Prostate gland (tissue), 2 donors: ENCODE measurements at regions not wholly inside any gene's neighbourhood (a gene's known extent, or its start where the extent isn't known, plus 50 kb on each side); places are given as distances from the start of the nearest gene placed in this dataset.

Experiments used
- DNase-seq: peaks from one replicate; pipeline ENCODE4 v3.0.0-alpha.2; 2019; ENCODE audit warnings: low spot score
- H3K27ac ChIP-seq, 2 donors: fragments of 200-600 bp; sonication (generic); 2 replicates each; pipeline ENCODE4 v1.5.1; 2017 to 2019
- H3K27me3 ChIP-seq: fragments of 200-600 bp; sonication (generic); replicated peaks from 2 replicates; pipeline ENCODE4 v1.5.1; 2019; ENCODE audit not compliant: insufficient read depth
- H3K36me3 ChIP-seq, 2 donors: fragments of 200-600 bp; sonication (generic); 1 replicate in 1 of 2; 2 replicates in 1 of 2; pipeline versions ENCODE4 v1.5.1 to v1.8.1; 2017 to 2019
- H3K4me1 ChIP-seq: fragments of 200-600 bp; sonication (generic); replicated peaks from 2 replicates; pipeline ENCODE4 v1.5.1; 2019
- H3K4me3 ChIP-seq, 2 donors: fragments of 200-600 bp; sonication (generic); 2 replicates each; pipeline ENCODE4 v1.5.1; 2017 to 2019
- H3K9me3 ChIP-seq: fragments of 200-600 bp; sonication (generic); 2 replicates; pipeline ENCODE4 v1.5.1; 2017
- POLR2A ChIP-seq: fragments of 450-650 bp; IDR thresholded peaks from one replicate; pipeline ENCODE4 v1.6.1; 2016; ENCODE audit warnings: antibody characterized with exemption, mild to moderate bottlenecking
- POLR2AphosphoS5 ChIP-seq: sonication (generic); formaldehyde crosslinking; IDR thresholded peaks from one replicate; pipeline ENCODE4 v1.6.1; 2017; ENCODE audit warnings: antibody characterized with exemption
- WGBS: methylation state at CpG from one replicate; pipeline ENCODE4 v1.1.5; 2018; 5-methylcytosine and 5-hydroxymethylcytosine counted together
- intact Hi-C: fragments of 100-400 bp; cut with DNase I; formaldehyde crosslinking; loops from one replicate; pipeline ENCODE4 v1.14.2; 2022
- TF ChIP-seq, protein P1 (sequence below), 4 experiments: fragments of 200-600 bp in 2 of 4; fragments of 450-650 bp in 2 of 4; sonication (generic) in 2 of 4; IDR thresholded peaks; 1 replicate in 3 of 4; 2 replicates in 1 of 4; pipeline ENCODE4 v1.5.1; 2016 to 2019; ENCODE audit warnings: antibody characterized with exemption in 4 of 4, mild to moderate bottlenecking in 2 of 4, moderate library complexity in 2 of 4

DNA sequence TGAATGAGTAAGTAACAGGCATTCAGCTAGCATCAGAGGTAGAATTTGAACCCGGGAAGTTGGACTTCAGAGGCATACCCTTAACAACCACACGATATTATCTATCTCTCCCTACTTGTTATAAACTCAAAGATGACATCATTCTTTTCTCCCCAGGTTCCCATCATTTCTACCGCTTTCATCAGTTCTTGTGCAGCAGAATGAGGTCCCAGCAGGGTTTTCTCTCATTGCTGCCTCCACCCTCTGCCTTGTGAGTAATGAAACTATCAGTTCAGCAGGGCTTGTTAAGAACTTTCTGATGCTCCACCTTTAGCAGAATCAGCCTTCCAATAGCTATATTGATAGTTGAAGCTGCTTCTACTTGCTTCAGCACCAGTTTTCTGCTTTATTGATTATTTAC is 487.5 kb upstream of the KCNMB2 start:
- DNase-seq: no peak
- H3K9me3 ChIP-seq: no peaks in the 10 kb centered on the region
- no peak overlapping the region for H3K27ac ChIP-seq
- TF ChIP-seq POLR2A: no peak
- TF ChIP-seq, protein P1, sequence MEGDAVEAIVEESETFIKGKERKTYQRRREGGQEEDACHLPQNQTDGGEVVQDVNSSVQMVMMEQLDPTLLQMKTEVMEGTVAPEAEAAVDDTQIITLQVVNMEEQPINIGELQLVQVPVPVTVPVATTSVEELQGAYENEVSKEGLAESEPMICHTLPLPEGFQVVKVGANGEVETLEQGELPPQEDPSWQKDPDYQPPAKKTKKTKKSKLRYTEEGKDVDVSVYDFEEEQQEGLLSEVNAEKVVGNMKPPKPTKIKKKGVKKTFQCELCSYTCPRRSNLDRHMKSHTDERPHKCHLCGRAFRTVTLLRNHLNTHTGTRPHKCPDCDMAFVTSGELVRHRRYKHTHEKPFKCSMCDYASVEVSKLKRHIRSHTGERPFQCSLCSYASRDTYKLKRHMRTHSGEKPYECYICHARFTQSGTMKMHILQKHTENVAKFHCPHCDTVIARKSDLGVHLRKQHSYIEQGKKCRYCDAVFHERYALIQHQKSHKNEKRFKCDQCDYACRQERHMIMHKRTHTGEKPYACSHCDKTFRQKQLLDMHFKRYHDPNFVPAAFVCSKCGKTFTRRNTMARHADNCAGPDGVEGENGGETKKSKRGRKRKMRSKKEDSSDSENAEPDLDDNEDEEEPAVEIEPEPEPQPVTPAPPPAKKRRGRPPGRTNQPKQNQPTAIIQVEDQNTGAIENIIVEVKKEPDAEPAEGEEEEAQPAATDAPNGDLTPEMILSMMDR (IDR thresholded peaks at IDR 0.05): no peak
- TF ChIP-seq POLR2AphosphoS5: no peak
- no peak overlapping the region for H3K4me3 ChIP-seq
- intact Hi-C loops: no loop called here
- WGBS: 76% methylated on average over 3 of the region's 3 CpGs
- no peaks in the 10 kb centered on the region for H3K36me3 ChIP-seq
- H3K4me1 ChIP-seq: no peaks in the 10 kb centered on the region
- no peaks in the 10 kb centered on the region for H3K27me3 ChIP-seq

DNA sequence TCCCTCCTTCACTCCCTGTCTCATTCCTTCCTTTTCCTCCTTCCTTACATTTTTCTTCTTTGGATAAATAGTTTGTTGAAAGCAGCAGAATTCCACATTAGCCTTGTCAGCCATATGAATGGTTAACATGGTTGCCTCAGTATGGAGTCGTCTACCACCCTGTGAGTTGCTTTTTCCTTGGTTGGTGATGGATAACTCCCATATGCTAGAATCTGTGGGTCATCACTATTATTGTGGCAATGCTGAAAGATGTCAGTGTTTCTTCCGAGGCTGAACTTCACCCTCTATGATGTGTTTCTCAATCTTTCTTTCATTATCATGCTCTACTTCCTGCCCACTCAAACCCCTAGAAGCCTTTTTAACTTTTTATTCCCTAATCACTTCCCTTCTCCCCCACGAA is 481.8 kb upstream of the KCNMB2 start:
- Histone ChIP-seq H3K27me3 (no peaks in the 10 kb centered on the region), H3K4me3 (no peak overlapping the region), H3K36me3 (no peaks in the 10 kb centered on the region), H3K4me1 (no peaks in the 10 kb centered on the region), H3K9me3 (no peaks in the 10 kb centered on the region), H3K27ac (no peak overlapping the region)
- intact Hi-C loops: no loop called here
- 93% methylated on average over 3 of the region's 3 CpGs for WGBS
- DNase-seq: no peak
- TF ChIP-seq POLR2AphosphoS5: no peak
- TF ChIP-seq POLR2A: no peak
- TF ChIP-seq, protein P1 (IDR thresholded peaks at IDR 0.05): no peak

DNA sequence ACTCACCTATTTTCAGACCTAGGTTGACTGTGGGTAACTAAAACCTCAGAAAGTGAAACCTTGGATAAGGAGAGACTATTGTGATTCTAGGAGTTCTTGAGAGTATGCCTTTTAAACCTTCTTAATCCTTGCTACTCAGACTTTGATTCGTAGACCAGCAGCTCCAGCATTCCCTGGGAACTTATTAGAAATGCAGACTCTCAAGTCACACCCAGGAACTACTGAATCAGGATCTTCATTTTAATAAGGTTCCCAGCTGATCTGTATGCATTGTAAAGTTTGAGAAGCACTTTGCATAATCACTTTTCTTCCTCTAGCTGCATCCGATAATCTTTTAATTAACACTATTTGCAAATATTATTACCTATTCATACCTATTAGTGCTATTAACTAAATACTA is 480.3 kb upstream of the KCNMB2 start:
- no peak for DNase-seq
- WGBS: 86% methylated on average over 2 of the region's 2 CpGs

DNA sequence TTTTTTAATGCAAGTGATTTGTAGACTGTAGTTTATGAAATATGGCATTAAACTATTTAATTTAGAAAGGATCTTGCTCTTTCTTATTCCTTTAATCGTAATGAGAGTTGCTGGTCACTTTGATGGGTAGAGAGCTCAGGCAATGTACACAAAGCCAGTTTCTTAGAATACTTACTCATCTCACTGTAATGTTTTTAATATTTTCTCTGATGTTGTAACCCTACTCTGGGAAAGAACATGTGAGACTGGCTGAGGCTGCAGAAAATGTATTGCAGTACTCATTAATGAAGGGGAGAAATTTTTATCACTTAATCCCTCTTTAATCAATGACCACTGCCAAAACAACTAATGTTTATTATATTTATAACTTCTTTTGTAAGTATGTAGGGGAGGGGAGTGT is 479.4 kb upstream of the KCNMB2 start:
- Histone ChIP-seq H3K4me3 (no peak overlapping the region), H3K27ac (no peak overlapping the region), H3K9me3 (no peaks in the 10 kb centered on the region), H3K36me3 (no peaks in the 10 kb centered on the region), H3K27me3 (no peaks in the 10 kb centered on the region), H3K4me1 (no peaks in the 10 kb centered on the region)
- DNase-seq: no peak
- no peak for TF ChIP-seq POLR2A
- no peak for TF ChIP-seq POLR2AphosphoS5
- TF ChIP-seq, protein P1 (IDR thresholded peaks at IDR 0.05): no peak
- WGBS: 84% methylated on average over 1 of the region's 1 CpG
- intact Hi-C loops: no loop called here

More for the DNA sequence above, 480.3 kb upstream of the KCNMB2 start:
- TF ChIP-seq POLR2AphosphoS5 (no peak), POLR2A (no peak)
- TF ChIP-seq, protein P1 (IDR thresholded peaks at IDR 0.05): no peak
- Histone ChIP-seq H3K4me1 (no peaks in the 10 kb centered on the region), H3K9me3 (no peaks in the 10 kb centered on the region), H3K27ac (no peak overlapping the region), H3K4me3 (no peak overlapping the region), H3K27me3 (no peaks in the 10 kb centered on the region), H3K36me3 (no peaks in the 10 kb centered on the region)
- intact Hi-C loops: no loop called here

DNA sequence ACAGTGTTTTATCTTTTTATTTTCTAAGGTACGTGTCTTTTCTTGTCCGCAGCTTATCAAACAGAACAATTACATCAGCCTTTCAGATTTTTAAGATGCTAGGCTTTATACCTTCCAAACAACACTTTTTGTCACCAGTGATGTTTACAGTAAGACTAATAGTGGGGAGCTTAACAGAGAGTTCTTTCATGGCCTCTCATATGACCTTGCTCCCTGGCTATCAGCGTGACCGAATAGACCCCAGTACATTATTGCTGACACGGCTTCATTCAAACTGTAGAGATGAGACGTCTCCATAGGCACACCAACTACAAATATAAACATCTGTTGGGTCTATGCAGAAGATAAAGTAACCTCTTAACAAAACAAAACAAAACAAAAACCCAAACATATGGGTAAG is 477.6 kb upstream of the KCNMB2 start:
- Histone ChIP-seq H3K27ac (peak overlapping the region in 1 of 2 donors; percentile 25), H3K4me1 (no peaks in the 10 kb centered on the region), H3K4me3 (no peak overlapping the region), H3K27me3 (no peaks in the 10 kb centered on the region), H3K9me3 (no peaks in the 10 kb centered on the region), H3K36me3 (no peaks in the 10 kb centered on the region)
- TF ChIP-seq POLR2AphosphoS5 (no peak), POLR2A (no peak)
- TF ChIP-seq, protein P1 (IDR thresholded peaks at IDR 0.05): no peak
- WGBS: 45% methylated on average over 6 of the region's 6 CpGs
- intact Hi-C loops: no loop called here
- no peak for DNase-seq
